H1 (cell line): ENCODE measurements at regions not wholly inside any gene's neighbourhood (a gene's known extent, or its start where the extent isn't known, plus 50 kb on each side); places are given as distances from the start of the nearest gene placed in this dataset.

Experiments
- CBX5 ChIP-seq: fragments of 300-800, 300-1000 bp; sonication (generic); IDR thresholded peaks from 2 replicates; pipeline ENCODE4 v1.7.1; 2016; ENCODE audit warnings: antibody characterized with exemption, low read length, low read depth
- EP300 ChIP-seq, 2 experiments: IDR thresholded peaks; 1 replicate in 1 of 2; 2 replicates in 1 of 2; pipeline ENCODE4 v1.6.1; 2011 to 2012; ENCODE audit warnings: low read depth in 2 of 2, low read length in 2 of 2, mild to moderate bottlenecking in 2 of 2, borderline replicate concordance in 1 of 2, inconsistent platforms in 1 of 2, moderate library complexity in 1 of 2
- EZH2 ChIP-seq: fragments of 200-600 bp; sonication (generic); IDR thresholded peaks from 2 replicates; pipeline ENCODE4 v1.7.1; 2012; ENCODE audit warnings: low read depth, mild to moderate bottlenecking, moderate library complexity, low read length, inconsistent platforms; ENCODE audit not compliant: severe bottlenecking
- FOSL1 ChIP-seq: IDR thresholded peaks from 2 replicates; pipeline ENCODE4 v1.6.1; 2011; ENCODE audit warnings: mild to moderate bottlenecking, low read depth, low read length, moderate library complexity; ENCODE audit not compliant: insufficient read depth
- PHF8 ChIP-seq: fragments of 200-600 bp; sonication (generic); conservative IDR thresholded peaks from 2 replicates; pipeline ENCODE4 v1.7.1; 2012; ENCODE audit warnings: low read depth, mild to moderate bottlenecking, inconsistent platforms, low read length, moderate library complexity
- POLR2A ChIP-seq, 2 experiments: IDR thresholded peaks; 1 replicate in 1 of 2; 2 replicates in 1 of 2; pipeline ENCODE4 v1.6.1; 2011; ENCODE audit warnings: low read depth in 2 of 2, low read length in 2 of 2, mild to moderate bottlenecking in 2 of 2; ENCODE audit errors: control extremely low read depth in 1 of 2
- POLR2AphosphoS5 ChIP-seq: IDR thresholded peaks from 2 replicates; pipeline ENCODE4 v1.6.1; 2011; ENCODE audit warnings: low read depth, low read length
- RFX5 ChIP-seq: IDR thresholded peaks from 2 replicates; pipeline ENCODE4 v1.6.1; 2011; ENCODE audit warnings: low read depth, low read length, improper control_type of control experiment, borderline replicate concordance
- SRF ChIP-seq: IDR thresholded peaks from 2 replicates; pipeline ENCODE4 v1.6.1; 2011; ENCODE audit warnings: mild to moderate bottlenecking, low read depth, low read length, moderate library complexity
- SUZ12 ChIP-seq: fragments of 200-600 bp; sonication (generic); IDR thresholded peaks from 2 replicates; pipeline ENCODE4 v1.6.1; 2012; ENCODE audit warnings: mild to moderate bottlenecking, inconsistent platforms, low read length, moderate library complexity, mixed read lengths
- YY1 ChIP-seq: IDR thresholded peaks from 2 replicates; pipeline ENCODE4 v1.6.1; 2011; ENCODE audit warnings: low read depth, mild to moderate bottlenecking, low read length
- TF ChIP-seq, protein P1 (sequence below): IDR thresholded peaks from 2 replicates; pipeline ENCODE4 v1.6.1; 2012; ENCODE audit warnings: inconsistent platforms
- TF ChIP-seq, protein P2 (sequence below), 3 experiments: IDR thresholded peaks; 1 replicate in 2 of 3; 2 replicates in 1 of 3; pipeline versions ENCODE4 v1.5.1 to v1.6.1; 2011; ENCODE audit warnings: low read length in 3 of 3, mild to moderate bottlenecking in 3 of 3, inconsistent platforms in 2 of 3, low read depth in 1 of 3, moderate library complexity in 1 of 3; ENCODE audit not compliant: insufficient read depth in 1 of 3; ENCODE audit errors: control extremely low read depth in 1 of 3

DNA sequence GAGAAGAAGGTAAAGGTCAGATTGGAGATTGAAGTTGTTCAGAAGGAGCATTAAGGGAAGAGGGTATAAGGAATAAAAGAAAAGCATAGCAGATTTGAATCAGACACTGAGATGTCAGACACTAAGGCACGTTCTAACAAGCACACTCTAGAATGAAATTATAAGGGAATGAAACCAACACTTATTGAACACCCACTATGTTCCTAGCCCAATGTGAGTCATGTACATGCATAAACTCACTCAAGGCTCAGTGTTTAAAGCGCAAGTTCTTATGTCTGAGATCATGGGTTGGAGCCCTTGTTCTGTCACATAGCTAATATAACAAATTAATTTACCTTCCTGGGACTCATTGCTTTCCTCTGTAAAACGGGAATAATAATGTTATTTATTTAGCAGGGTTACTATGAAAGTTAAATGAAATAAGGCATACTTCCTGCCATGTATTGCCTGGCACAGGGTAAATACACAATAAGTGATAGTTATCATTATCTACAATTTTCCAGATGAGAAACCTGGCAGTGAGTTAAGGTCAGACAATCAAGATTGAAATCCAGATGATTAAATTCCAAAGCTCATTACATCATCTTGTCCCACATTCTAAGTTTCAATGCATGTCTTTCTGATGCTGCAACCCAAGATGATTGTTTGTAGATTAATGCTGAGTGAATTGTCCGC lies 68.3 kb upstream of the DACH1 start:
- TF ChIP-seq POLR2A (IDR thresholded peaks at IDR 0.05; ENCODE audit: control extremely low read depth in 1 of 2, low read depth in 2 of 2, low read length in 2 of 2) (no peak), CBX5 (no peak), FOSL1 (no peak), EZH2 (no peak), SRF (no peak), YY1 (no peak), RFX5 (no peak), SUZ12 (no peak), PHF8 (no peak), POLR2AphosphoS5 (no peak), EP300 (IDR thresholded peaks at IDR 0.05; ENCODE audit: borderline replicate concordance in 1 of 2, low read depth in 2 of 2, low read length in 2 of 2) (no peak)
- TF ChIP-seq, protein P1, sequence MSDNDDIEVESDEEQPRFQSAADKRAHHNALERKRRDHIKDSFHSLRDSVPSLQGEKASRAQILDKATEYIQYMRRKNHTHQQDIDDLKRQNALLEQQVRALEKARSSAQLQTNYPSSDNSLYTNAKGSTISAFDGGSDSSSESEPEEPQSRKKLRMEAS = no peak
- TF ChIP-seq, protein P2, sequence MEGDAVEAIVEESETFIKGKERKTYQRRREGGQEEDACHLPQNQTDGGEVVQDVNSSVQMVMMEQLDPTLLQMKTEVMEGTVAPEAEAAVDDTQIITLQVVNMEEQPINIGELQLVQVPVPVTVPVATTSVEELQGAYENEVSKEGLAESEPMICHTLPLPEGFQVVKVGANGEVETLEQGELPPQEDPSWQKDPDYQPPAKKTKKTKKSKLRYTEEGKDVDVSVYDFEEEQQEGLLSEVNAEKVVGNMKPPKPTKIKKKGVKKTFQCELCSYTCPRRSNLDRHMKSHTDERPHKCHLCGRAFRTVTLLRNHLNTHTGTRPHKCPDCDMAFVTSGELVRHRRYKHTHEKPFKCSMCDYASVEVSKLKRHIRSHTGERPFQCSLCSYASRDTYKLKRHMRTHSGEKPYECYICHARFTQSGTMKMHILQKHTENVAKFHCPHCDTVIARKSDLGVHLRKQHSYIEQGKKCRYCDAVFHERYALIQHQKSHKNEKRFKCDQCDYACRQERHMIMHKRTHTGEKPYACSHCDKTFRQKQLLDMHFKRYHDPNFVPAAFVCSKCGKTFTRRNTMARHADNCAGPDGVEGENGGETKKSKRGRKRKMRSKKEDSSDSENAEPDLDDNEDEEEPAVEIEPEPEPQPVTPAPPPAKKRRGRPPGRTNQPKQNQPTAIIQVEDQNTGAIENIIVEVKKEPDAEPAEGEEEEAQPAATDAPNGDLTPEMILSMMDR (IDR thresholded peaks at IDR 0.05; ENCODE audit: control extremely low read depth in 1 of 3, insufficient read depth in 1 of 3, low read depth in 1 of 3, low read length in 3 of 3) = no peak
